GM23338 (cell line): ENCODE measurements at regions not wholly inside any gene's neighbourhood (a gene's known extent, or its start where the extent isn't known, plus 50 kb on each side); places are given as distances from the start of the nearest gene placed in this dataset.

Experiments used
- ATAC-seq: fragments of 200-7000 bp; cut with Tn5 transposase; 3 replicates; pipeline ENCODE4 v1.9.1; 2020
- DNase-seq: peaks from one replicate; pipeline ENCODE4 v3.0.0-alpha.2; 2015; ENCODE audit warnings: low spot score
- H2AFZ ChIP-seq: fragments of 200-600 bp; sonication (generic); 2 replicates; pipeline ENCODE4 v1.8.0; 2016; ENCODE audit warnings: antibody characterized with exemption, mild to moderate bottlenecking, moderate library complexity
- H3F3A ChIP-seq: fragments of 200-600 bp; sonication (generic); replicated peaks from 2 replicates; pipeline ENCODE4 v1.8.0; 2017; ENCODE audit warnings: antibody characterized with exemption, mixed run types, low read depth
- H3K27ac ChIP-seq: fragments of 200-600 bp; sonication (generic); 2 replicates; pipeline ENCODE4 v1.6.1; 2016; ENCODE audit warnings: low read depth
- H3K27me3 ChIP-seq: fragments of 200-600 bp; sonication (generic); 2 replicates; pipeline ENCODE4 v1.8.0; 2016; ENCODE audit warnings: mild to moderate bottlenecking, mixed run types, moderate library complexity; ENCODE audit not compliant: insufficient read depth
- H3K36me3 ChIP-seq: fragments of 200-600 bp; sonication (generic); 2 replicates; pipeline ENCODE4 v1.8.0; 2016; ENCODE audit warnings: mild to moderate bottlenecking; ENCODE audit not compliant: insufficient read depth
- H3K4me1 ChIP-seq: fragments of 200-600 bp; sonication (generic); 2 replicates; pipeline ENCODE4 v1.8.0; 2016; ENCODE audit warnings: mild to moderate bottlenecking, moderate library complexity; ENCODE audit not compliant: insufficient read depth
- H3K4me2 ChIP-seq: fragments of 200-600 bp; sonication (generic); 2 replicates; pipeline ENCODE4 v1.7.1; 2017; ENCODE audit warnings: mixed run types
- H3K4me3 ChIP-seq: fragments of 200-600 bp; sonication (generic); 2 replicates; pipeline ENCODE4 v1.6.1; 2016; ENCODE audit warnings: mixed run types
- H3K79me2 ChIP-seq: fragments of 200-600 bp; sonication (generic); replicated peaks from 2 replicates; pipeline ENCODE4 v1.8.0; 2017; ENCODE audit warnings: mild to moderate bottlenecking; ENCODE audit not compliant: insufficient read depth
- H3K9me2 ChIP-seq: fragments of 200-600 bp; sonication (generic); 2 replicates; pipeline ENCODE4 v1.8.0; 2017; ENCODE audit not compliant: insufficient read depth
- H4K20me1 ChIP-seq: fragments of 200-600 bp; sonication (generic); replicated peaks from 2 replicates; pipeline ENCODE4 v1.8.0; 2017; ENCODE audit warnings: mild to moderate bottlenecking; ENCODE audit not compliant: insufficient read depth
- H3K27ac Mint-ChIP-seq: 2 replicates; pipeline ENCODE4 v1.8.0; 2020; ENCODE audit warnings: inconsistent platforms, mild to moderate bottlenecking, moderate library complexity, mixed read lengths
- H3K27me3 Mint-ChIP-seq: 3 replicates; pipeline ENCODE4 v1.8.0; 2022; ENCODE audit warnings: low read depth, mild to moderate bottlenecking, moderate library complexity, mixed read lengths, inconsistent platforms; ENCODE audit not compliant: insufficient read depth, poor library complexity
- H3K36me3 Mint-ChIP-seq: 3 replicates; pipeline ENCODE4 v1.8.0; 2021; ENCODE audit warnings: low read depth, mild to moderate bottlenecking, inconsistent platforms, moderate library complexity, mixed read lengths
- H3K4me1 Mint-ChIP-seq: 3 replicates; pipeline ENCODE4 v1.8.0; 2020; ENCODE audit warnings: mild to moderate bottlenecking, inconsistent platforms, mixed read lengths
- H3K4me3 Mint-ChIP-seq: 3 replicates; pipeline ENCODE4 v1.8.0; 2021; ENCODE audit warnings: moderate library complexity, mild to moderate bottlenecking, inconsistent platforms, mixed read lengths
- H3K9me3 Mint-ChIP-seq: 3 replicates; pipeline ENCODE4 v1.8.0; 2020; ENCODE audit warnings: moderate library complexity, mild to moderate bottlenecking, inconsistent platforms, mixed read lengths
- CREB1 ChIP-seq: fragments of 250-450 bp; sonication (Bioruptor Pico); IDR thresholded peaks from 2 replicates; pipeline ENCODE4 v1.5.0; 2020; ENCODE audit warnings: low read depth, mild to moderate bottlenecking, moderate library complexity
- JUNB ChIP-seq: IDR thresholded peaks from one replicate; pipeline ENCODE4 v1.6.1; 2016; ENCODE audit warnings: antibody characterized with exemption; ENCODE audit not compliant: unreplicated experiment
- NANOG ChIP-seq: IDR thresholded peaks from 2 replicates; pipeline ENCODE4 v1.6.1; 2016; ENCODE audit warnings: antibody characterized with exemption, borderline replicate concordance
- STAT1 ChIP-seq: IDR thresholded peaks from one replicate; pipeline ENCODE4 v1.6.1; 2016; ENCODE audit warnings: antibody characterized with exemption; ENCODE audit not compliant: unreplicated experiment
- ZNF114 ChIP-seq: fragments of 250-450 bp; sonication (Bioruptor Pico); IDR thresholded peaks from 2 replicates; pipeline ENCODE4 v1.5.0; 2020; ENCODE audit warnings: mild to moderate bottlenecking, moderate library complexity
- ZNF331 ChIP-seq: fragments of 250-450 bp; sonication (Bioruptor Pico); IDR thresholded peaks from 2 replicates; pipeline ENCODE4 v1.5.0; 2020; ENCODE audit warnings: low read depth, mild to moderate bottlenecking, moderate library complexity
- ZNF462 ChIP-seq: fragments of 250-450 bp; sonication (Bioruptor Pico); IDR thresholded peaks from 2 replicates; pipeline ENCODE4 v1.5.0; 2020; ENCODE audit warnings: mild to moderate bottlenecking, moderate library complexity
- TF ChIP-seq, protein P1 (sequence below), 2 experiments: fragments of 200-600 bp in 1 of 2; sonication (generic) in 1 of 2; conservative IDR thresholded peaks; 2 replicates each; pipeline versions ENCODE4 v1.5.1 to v1.6.1; 2016 to 2017; ENCODE audit warnings: antibody characterized with exemption in 2 of 2, low read depth in 2 of 2, mild to moderate bottlenecking in 2 of 2, moderate library complexity in 1 of 2
- TF ChIP-seq, protein P2 (sequence below): IDR thresholded peaks from 2 replicates; pipeline ENCODE4 v1.6.1; 2016; ENCODE audit warnings: antibody characterized with exemption
- TF ChIP-seq, protein P3 (sequence below): IDR thresholded peaks from one replicate; pipeline ENCODE4 v1.6.1; 2018; ENCODE audit warnings: antibody characterized with exemption; ENCODE audit not compliant: unreplicated experiment

GRCh38 chr10:44240584-44241205 is 144.2 kb downstream of the CXCL12 start (continued):
- TF ChIP-seq ZNF462 (CRISPR knock-in tag) = no peak
- TF ChIP-seq ZNF331 (CRISPR knock-in tag) = no peak

DNA sequence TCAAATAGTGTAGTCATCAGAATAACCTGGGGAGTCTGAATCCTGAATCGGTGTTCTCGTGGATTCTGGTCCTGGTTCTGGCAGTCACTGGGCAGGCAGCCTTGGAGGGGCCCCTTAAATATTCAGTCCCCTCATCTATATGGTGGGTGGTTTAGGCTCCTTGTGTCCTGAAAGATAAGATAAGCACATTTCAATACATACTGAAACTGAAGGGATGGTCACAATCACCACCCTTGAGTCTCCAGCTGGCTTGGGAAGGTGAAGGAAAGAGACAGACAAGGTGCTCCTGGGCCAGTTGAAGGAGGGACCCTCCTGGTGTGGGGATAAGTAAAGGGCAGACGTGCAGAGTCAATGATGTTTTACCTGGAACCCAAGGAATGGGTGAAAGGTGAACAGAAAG is 146.7 kb downstream of the CXCL12 start:
- no peaks in the 10 kb centered on the region for H3K27me3 ChIP-seq
- no peaks in the 10 kb centered on the region for H3K79me2 ChIP-seq
- H2AFZ ChIP-seq = no peak overlapping the region
- H3K27ac ChIP-seq = no peak overlapping the region
- H4K20me1 ChIP-seq = no peaks in the 10 kb centered on the region
- no peaks in the 10 kb centered on the region for H3F3A ChIP-seq
- H3K4me1 ChIP-seq = peaks cover 11% of the 10 kb centered on the region
- no peak for DNase-seq
- Mint-ChIP-seq H3K27ac (no peak overlapping the region), H3K36me3 (peaks cover 3% of the 10 kb centered on the region; the same call in 1 of the 3 replicates), H3K4me3 (no peak overlapping the region), H3K27me3 (peaks cover 14% of the 10 kb centered on the region), H3K9me3 (peaks cover 5% of the 10 kb centered on the region), H3K4me1 (peaks cover 11% of the 10 kb centered on the region)
- no peaks in the 10 kb centered on the region for H3K36me3 ChIP-seq
- no peak overlapping the region for H3K4me2 ChIP-seq
- H3K9me2 ChIP-seq = peaks cover 5% of the 10 kb centered on the region; the same call in 1 of the 2 replicates
- H3K4me3 ChIP-seq = no peak overlapping the region
- TF ChIP-seq, protein P1, sequence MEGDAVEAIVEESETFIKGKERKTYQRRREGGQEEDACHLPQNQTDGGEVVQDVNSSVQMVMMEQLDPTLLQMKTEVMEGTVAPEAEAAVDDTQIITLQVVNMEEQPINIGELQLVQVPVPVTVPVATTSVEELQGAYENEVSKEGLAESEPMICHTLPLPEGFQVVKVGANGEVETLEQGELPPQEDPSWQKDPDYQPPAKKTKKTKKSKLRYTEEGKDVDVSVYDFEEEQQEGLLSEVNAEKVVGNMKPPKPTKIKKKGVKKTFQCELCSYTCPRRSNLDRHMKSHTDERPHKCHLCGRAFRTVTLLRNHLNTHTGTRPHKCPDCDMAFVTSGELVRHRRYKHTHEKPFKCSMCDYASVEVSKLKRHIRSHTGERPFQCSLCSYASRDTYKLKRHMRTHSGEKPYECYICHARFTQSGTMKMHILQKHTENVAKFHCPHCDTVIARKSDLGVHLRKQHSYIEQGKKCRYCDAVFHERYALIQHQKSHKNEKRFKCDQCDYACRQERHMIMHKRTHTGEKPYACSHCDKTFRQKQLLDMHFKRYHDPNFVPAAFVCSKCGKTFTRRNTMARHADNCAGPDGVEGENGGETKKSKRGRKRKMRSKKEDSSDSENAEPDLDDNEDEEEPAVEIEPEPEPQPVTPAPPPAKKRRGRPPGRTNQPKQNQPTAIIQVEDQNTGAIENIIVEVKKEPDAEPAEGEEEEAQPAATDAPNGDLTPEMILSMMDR (conservative IDR thresholded peaks at IDR 0.05; ENCODE audit: low read depth in 2 of 2) = no peak
- TF ChIP-seq STAT1 (no peak), CREB1 (no peak), ZNF114 (CRISPR knock-in tag) (no peak), JUNB (no peak), ZNF331 (CRISPR knock-in tag) (no peak), NANOG (no peak)
- TF ChIP-seq, protein P2, sequence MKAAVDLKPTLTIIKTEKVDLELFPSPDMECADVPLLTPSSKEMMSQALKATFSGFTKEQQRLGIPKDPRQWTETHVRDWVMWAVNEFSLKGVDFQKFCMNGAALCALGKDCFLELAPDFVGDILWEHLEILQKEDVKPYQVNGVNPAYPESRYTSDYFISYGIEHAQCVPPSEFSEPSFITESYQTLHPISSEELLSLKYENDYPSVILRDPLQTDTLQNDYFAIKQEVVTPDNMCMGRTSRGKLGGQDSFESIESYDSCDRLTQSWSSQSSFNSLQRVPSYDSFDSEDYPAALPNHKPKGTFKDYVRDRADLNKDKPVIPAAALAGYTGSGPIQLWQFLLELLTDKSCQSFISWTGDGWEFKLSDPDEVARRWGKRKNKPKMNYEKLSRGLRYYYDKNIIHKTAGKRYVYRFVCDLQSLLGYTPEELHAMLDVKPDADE = no peak
- TF ChIP-seq, protein P3, sequence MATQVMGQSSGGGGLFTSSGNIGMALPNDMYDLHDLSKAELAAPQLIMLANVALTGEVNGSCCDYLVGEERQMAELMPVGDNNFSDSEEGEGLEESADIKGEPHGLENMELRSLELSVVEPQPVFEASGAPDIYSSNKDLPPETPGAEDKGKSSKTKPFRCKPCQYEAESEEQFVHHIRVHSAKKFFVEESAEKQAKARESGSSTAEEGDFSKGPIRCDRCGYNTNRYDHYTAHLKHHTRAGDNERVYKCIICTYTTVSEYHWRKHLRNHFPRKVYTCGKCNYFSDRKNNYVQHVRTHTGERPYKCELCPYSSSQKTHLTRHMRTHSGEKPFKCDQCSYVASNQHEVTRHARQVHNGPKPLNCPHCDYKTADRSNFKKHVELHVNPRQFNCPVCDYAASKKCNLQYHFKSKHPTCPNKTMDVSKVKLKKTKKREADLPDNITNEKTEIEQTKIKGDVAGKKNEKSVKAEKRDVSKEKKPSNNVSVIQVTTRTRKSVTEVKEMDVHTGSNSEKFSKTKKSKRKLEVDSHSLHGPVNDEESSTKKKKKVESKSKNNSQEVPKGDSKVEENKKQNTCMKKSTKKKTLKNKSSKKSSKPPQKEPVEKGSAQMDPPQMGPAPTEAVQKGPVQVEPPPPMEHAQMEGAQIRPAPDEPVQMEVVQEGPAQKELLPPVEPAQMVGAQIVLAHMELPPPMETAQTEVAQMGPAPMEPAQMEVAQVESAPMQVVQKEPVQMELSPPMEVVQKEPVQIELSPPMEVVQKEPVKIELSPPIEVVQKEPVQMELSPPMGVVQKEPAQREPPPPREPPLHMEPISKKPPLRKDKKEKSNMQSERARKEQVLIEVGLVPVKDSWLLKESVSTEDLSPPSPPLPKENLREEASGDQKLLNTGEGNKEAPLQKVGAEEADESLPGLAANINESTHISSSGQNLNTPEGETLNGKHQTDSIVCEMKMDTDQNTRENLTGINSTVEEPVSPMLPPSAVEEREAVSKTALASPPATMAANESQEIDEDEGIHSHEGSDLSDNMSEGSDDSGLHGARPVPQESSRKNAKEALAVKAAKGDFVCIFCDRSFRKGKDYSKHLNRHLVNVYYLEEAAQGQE = no peak
- no peak for ATAC-seq
